ENCODE measurements at regions not wholly inside any gene's neighbourhood (a gene's known extent, or its start where the extent isn't known, plus 50 kb on each side); places are given as distances from the start of the nearest gene placed in this dataset.
A peak's percentile ranks its signal among the peaks of the same experiment; 100 is the strongest.

DNA sequence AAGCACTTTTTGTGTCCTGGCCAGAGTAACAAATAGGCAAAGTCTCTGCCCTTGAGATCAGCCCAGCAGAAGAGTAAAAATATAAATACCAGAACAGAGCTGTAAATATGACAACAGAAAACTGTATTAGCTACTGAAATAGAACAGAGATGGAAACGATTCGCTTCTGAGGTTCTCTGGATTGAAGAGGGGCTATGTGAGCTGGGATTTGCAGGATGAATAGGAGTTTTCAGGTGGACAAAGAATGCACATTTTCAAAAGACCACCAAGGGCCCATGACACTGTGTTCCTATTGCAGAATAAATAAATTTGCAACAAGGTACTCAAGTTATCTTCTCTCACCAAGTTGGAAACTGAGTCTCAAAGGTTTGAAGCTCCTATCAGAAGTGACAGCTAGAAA is 176.6 kb downstream of the BCL11B start:
- no peak overlapping the region for H3K4me3 Mint-ChIP-seq
- DNase-seq (no peak), ATAC-seq (no peak)
- POLR2A ChIA-PET = interaction anchor here (0.6 kb wide), 1 partner anchor 8 kb away, joined by 3 read pairs; no protein-coding TSS in a partner anchor
- H3K27ac Mint-ChIP-seq = no peak overlapping the region
- no peaks in the 10 kb centered on the region for H3K4me1 Mint-ChIP-seq (ENCODE audit: low read depth)
- H3K9me3 Mint-ChIP-seq (ENCODE audit: insufficient read depth) = peaks cover 6% of the 10 kb centered on the region
- CTCF ChIA-PET = no interaction called here
- no peaks in the 10 kb centered on the region for H3K36me3 Mint-ChIP-seq (ENCODE audit: low read depth)
- peaks cover 3% of the 10 kb centered on the region for H3K27me3 Mint-ChIP-seq (ENCODE audit: low read depth)

- POLR2A ChIA-PET = interaction anchor here (0.7 kb wide), 1 partner anchor 63 kb away, joined by 3 read pairs; no protein-coding TSS in a partner anchor
- DNase-seq = no peak
- no peak for ATAC-seq
- Mint-ChIP-seq H3K4me3 (no peak overlapping the region), H3K9me3 (ENCODE audit: insufficient read depth) (no peaks in the 10 kb centered on the region), H3K4me1 (ENCODE audit: low read depth) (no peaks in the 10 kb centered on the region), H3K27me3 (ENCODE audit: low read depth) (no peaks in the 10 kb centered on the region), H3K27ac (no peak overlapping the region), H3K36me3 (ENCODE audit: low read depth) (no peaks in the 10 kb centered on the region)
- CTCF ChIA-PET = no interaction called here
These were observed 173.8 kb downstream of the BCL11B start for GRCh38 chr14:99098199-99098598.

DNA sequence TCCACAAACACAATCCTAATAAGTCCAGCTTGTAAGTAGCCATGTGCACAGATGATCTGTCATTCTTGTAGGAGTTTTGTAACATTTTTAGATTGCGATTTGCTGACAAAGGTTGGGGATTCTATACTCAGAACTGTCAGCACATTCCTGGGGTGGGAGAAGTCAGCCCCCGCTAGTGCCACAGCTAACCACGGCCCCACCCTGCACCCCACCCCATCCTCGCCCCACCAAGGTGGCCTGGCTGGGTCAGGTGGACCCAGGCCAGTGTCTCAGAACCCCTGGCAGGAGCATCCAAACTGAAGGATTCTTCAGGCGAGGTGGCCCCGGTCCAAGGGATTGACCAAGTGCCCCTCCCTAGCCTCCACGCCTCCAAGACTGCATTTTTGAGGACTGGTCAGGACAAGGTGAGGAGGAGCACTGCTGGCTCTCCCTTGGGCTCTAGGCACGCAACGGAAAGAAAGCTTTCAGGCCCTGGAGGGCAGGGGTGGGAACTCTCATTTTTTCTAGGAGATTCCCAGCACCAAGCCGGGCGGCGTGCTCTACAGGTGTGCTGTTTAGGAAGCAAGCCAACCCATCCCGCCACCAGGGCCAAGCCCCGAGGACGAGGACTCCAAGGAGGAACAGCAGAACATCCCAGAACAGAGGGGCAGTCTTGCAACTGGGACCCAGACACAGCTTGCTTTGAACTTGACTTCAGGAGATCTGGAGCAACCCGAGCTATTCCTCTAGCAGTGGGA is 172.8 kb downstream of the BCL11B start:
- Mint-ChIP-seq H3K4me3 (no peak overlapping the region), H3K4me1 (ENCODE audit: low read depth) (no peaks in the 10 kb centered on the region), H3K36me3 (ENCODE audit: low read depth) (no peaks in the 10 kb centered on the region), H3K9me3 (ENCODE audit: insufficient read depth) (no peaks in the 10 kb centered on the region), H3K27ac (no peak overlapping the region), H3K27me3 (ENCODE audit: low read depth) (no peaks in the 10 kb centered on the region)
- ChIA-PET POLR2A (no interaction called here), CTCF (no interaction called here)
- no peak for DNase-seq
- no peak for ATAC-seq

DNA sequence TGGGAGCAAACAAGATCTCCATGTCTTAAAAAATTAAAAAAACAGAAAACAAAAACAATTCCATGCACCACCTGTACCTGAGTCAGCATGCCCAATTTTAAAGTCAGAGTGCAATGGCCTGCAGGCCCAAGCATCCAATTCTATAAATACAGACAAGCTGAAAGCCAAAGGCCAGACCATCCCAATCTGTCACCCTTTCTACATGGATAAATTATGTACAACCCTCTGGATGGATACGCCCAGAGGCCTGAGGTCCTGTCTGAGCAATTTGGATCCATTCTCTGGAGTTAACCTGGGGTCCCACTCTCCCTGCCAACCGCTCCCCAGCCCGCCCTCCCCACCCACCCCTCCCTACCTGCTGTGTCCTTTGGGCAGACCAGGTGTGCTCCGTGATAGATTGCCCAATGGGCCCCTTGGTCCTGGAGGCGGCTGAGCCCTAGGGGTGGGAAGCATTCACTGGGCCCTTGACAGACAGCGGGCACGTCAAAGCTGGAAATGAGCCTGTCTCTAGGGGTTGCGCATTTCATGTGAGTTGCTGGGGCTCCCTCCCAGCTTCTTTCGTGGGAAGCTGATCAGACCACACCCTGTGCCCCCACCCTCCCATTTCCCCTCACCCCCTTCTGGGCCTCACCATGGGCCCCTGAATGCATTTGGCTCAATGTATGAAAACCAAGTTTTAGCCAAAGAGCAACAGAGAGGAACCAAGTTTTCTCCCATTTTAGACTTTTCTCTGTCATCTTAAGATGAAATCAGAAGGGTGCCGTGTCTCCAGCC is 171.3 kb downstream of the BCL11B start:
- ChIA-PET CTCF (no interaction called here), POLR2A (no interaction called here)
- no peaks in the 10 kb centered on the region for H3K4me1 Mint-ChIP-seq (ENCODE audit: low read depth)
- no peak overlapping the region for H3K4me3 Mint-ChIP-seq
- H3K27ac Mint-ChIP-seq = no peak overlapping the region
- H3K27me3 Mint-ChIP-seq (ENCODE audit: low read depth) = no peaks in the 10 kb centered on the region
- peaks cover 4% of the 10 kb centered on the region for H3K36me3 Mint-ChIP-seq (ENCODE audit: low read depth)
- H3K9me3 Mint-ChIP-seq (ENCODE audit: insufficient read depth) = peaks cover 10% of the 10 kb centered on the region
- no peak for ATAC-seq
- DNase-seq = no peak

DNA sequence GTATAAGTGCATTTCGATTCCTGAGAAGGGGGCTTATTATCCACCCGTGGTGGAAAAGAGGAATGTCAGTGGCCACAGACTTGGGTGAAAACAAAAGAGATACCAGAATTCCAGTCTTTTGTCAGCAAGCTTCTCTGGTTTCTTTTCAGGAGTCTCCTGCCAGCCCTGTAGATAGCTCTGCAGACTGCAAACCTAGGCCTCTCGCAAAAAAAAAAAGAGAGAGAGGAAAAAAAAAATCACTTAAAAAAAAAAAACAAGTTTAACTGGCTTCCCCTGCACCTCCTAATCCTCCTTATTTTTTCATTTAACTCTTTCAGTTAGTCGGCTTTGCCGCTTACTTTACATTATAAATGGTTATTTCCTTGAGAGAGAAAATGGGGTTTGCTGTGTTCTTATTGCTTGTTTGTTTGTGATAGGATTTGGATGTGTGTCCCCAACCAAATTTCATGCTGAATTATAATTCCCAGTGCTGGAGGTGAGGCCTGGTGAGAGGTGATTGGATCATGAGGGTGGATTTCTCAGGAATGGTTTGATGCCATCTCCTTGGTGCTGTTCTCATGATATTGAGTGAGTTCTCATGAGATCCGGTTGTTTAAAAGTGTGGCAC is 170.0 kb downstream of the BCL11B start:
- no peaks in the 10 kb centered on the region for H3K27me3 Mint-ChIP-seq (ENCODE audit: low read depth)
- ChIA-PET POLR2A (no interaction called here), CTCF (interaction anchor here (0.6 kb wide), 1 partner anchor 30 kb away, joined by 4 read pairs; no protein-coding TSS in a partner anchor)
- H3K27ac Mint-ChIP-seq = no peak overlapping the region
- no peak for ATAC-seq
- H3K4me3 Mint-ChIP-seq = no peak overlapping the region
- peaks cover 4% of the 10 kb centered on the region for H3K36me3 Mint-ChIP-seq (ENCODE audit: low read depth)
- H3K4me1 Mint-ChIP-seq (ENCODE audit: low read depth) = no peaks in the 10 kb centered on the region
- H3K9me3 Mint-ChIP-seq (ENCODE audit: insufficient read depth) = peaks cover 13% of the 10 kb centered on the region
- DNase-seq = no peak

GRCh38 chr14:99116741-99117295 is 155.2 kb downstream of the BCL11B start:
- DNase-seq = peak; percentile 11
- ChIA-PET POLR2A (no interaction called here), CTCF (no interaction called here)

DNA sequence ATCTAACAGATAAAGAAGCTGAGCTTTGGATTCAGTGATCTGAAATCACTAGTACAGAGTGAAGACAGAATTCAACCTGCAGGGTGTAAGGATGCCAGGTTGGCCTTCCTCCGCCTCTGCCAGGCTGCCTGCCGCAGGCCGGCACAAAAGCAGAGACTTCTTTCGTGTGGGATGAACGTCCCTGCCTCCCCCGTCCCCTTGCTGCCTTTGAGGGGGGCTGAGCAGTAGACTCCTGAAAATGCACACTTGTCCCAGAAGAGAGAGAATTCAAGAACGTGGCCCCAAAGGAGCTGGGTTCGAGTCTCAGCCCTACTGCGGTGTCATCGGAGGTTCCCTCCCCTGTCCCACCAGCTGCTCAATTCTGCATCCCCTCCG is 154.3 kb downstream of the BCL11B start:
- Mint-ChIP-seq H3K4me3 (no peak overlapping the region), H3K4me1 (ENCODE audit: low read depth) (peaks cover 8% of the 10 kb centered on the region), H3K9me3 (ENCODE audit: insufficient read depth) (peaks cover 10% of the 10 kb centered on the region), H3K27ac (no peak overlapping the region), H3K36me3 (ENCODE audit: low read depth) (no peaks in the 10 kb centered on the region), H3K27me3 (ENCODE audit: low read depth) (peaks cover 9% of the 10 kb centered on the region)
- CTCF ChIA-PET = no interaction called here
- no peak for ATAC-seq
- DNase-seq = no peak
- POLR2A ChIA-PET = no interaction called here

More at GRCh38 chr14:99116741-99117295, 155.2 kb downstream of the BCL11B start:
- peaks cover 9% of the 10 kb centered on the region for H3K27me3 Mint-ChIP-seq (ENCODE audit: low read depth)
- no peaks in the 10 kb centered on the region for H3K36me3 Mint-ChIP-seq (ENCODE audit: low read depth)
- H3K4me1 Mint-ChIP-seq (ENCODE audit: low read depth) = peaks cover 8% of the 10 kb centered on the region
- no peak for ATAC-seq
- peaks cover 10% of the 10 kb centered on the region for H3K9me3 Mint-ChIP-seq (ENCODE audit: insufficient read depth)
- H3K4me3 Mint-ChIP-seq = no peak overlapping the region
- no peak overlapping the region for H3K27ac Mint-ChIP-seq

GRCh38 chr14:99118046-99118721 is 153.8 kb downstream of the BCL11B start:
- Mint-ChIP-seq H3K36me3 (ENCODE audit: low read depth) (no peaks in the 10 kb centered on the region), H3K27ac (no peak overlapping the region), H3K9me3 (ENCODE audit: insufficient read depth) (peaks cover 10% of the 10 kb centered on the region), H3K27me3 (ENCODE audit: low read depth) (peaks cover 9% of the 10 kb centered on the region), H3K4me3 (no peak overlapping the region), H3K4me1 (ENCODE audit: low read depth) (peaks cover 8% of the 10 kb centered on the region)
- ChIA-PET POLR2A (no interaction called here), CTCF (no interaction called here)
- ATAC-seq = no peak
- DNase-seq = no peak

DNA sequence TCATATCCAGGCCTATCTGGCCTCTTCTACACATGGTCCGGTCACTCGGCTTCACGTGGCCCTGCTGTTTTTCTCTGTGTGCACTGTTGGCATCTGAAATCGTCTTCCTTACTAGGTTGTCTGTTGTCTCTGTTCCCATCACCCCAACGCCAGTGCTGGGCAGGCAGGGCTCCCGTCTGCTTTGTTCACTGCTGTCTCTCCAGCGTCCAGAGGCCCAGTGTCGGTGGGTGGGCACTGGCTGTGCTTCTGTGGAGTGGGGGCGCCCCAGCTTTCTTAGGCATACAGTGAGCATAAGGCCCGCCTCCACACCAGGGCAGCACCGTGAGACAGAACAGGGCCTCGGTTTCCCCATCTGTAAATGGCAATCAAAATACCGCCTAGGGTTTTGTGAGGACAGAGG is 153.1 kb downstream of the BCL11B start:
- CTCF ChIA-PET = no interaction called here
- peaks cover 9% of the 10 kb centered on the region for H3K27me3 Mint-ChIP-seq (ENCODE audit: low read depth)
- DNase-seq (no peak), ATAC-seq (no peak)
- H3K9me3 Mint-ChIP-seq (ENCODE audit: insufficient read depth) = peaks cover 4% of the 10 kb centered on the region
- peaks cover 8% of the 10 kb centered on the region for H3K4me1 Mint-ChIP-seq (ENCODE audit: low read depth)
- no peak overlapping the region for H3K27ac Mint-ChIP-seq
- POLR2A ChIA-PET = no interaction called here
- no peaks in the 10 kb centered on the region for H3K36me3 Mint-ChIP-seq (ENCODE audit: low read depth)
- H3K4me3 Mint-ChIP-seq = no peak overlapping the region

Data from activated CD8-positive, alpha-beta T cell treated with anti-CD3 and anti-CD28 coated beads, Interleukin-2, amount 10 ng/mL, durations not matched to agents 7 days and 5 days (primary cell).